Neural cell (in vitro differentiated cells): ENCODE measurements at regions not wholly inside any gene's neighbourhood (a gene's known extent, or its start where the extent isn't known, plus 50 kb on each side); places are given as distances from the start of the nearest gene placed in this dataset.

Experiments used
- H2AFZ ChIP-seq: fragments of 200-600, 300-800 bp; sonication (generic), shearing (Covaris generic); 2 replicates; pipeline ENCODE4 v1.6.0; 2014; ENCODE audit warnings: low read depth, mild to moderate bottlenecking, antibody characterized with exemption, low read length, moderate library complexity
- H3F3A ChIP-seq: fragments of 200-600 bp; shearing (Covaris generic); 2 replicates; pipeline ENCODE4 v1.6.1; 2016; ENCODE audit warnings: mild to moderate bottlenecking, moderate library complexity, mixed read lengths, antibody characterized with exemption, low read length; ENCODE audit not compliant: insufficient read depth, poor library complexity, severe bottlenecking
- H3K27ac ChIP-seq: fragments of 200-600, 300-800 bp; sonication (generic), shearing (Covaris generic); 2 replicates; pipeline ENCODE4 v1.5.1; 2014; ENCODE audit warnings: mild to moderate bottlenecking, low read length, moderate library complexity
- H3K27me3 ChIP-seq: fragments of 300-800, 200-600 bp; sonication (generic), shearing (Covaris generic); 2 replicates; pipeline ENCODE4 v1.6.0; 2014; ENCODE audit warnings: mild to moderate bottlenecking, low read depth, low read length, moderate library complexity; ENCODE audit not compliant: insufficient read depth
- H3K36me3 ChIP-seq: fragments of 300-800, 200-600 bp; sonication (generic), shearing (Covaris generic); 2 replicates; pipeline ENCODE4 v1.5.1; 2014; ENCODE audit warnings: mild to moderate bottlenecking, antibody characterized with exemption, low read length, moderate library complexity; ENCODE audit not compliant: insufficient read depth
- H3K4me2 ChIP-seq: fragments of 300-800, 200-600 bp; sonication (generic), shearing (Covaris generic); 2 replicates; pipeline ENCODE4 v1.6.0; 2014; ENCODE audit warnings: mild to moderate bottlenecking, low read length
- H3K4me3 ChIP-seq: fragments of 300-800, 200-600 bp; sonication (generic), shearing (Covaris generic); 2 replicates; pipeline ENCODE4 v1.5.1; 2014; ENCODE audit warnings: mild to moderate bottlenecking, low read length, moderate library complexity
- H3K79me2 ChIP-seq: fragments of 200-600 bp; shearing (Covaris generic); replicated peaks from 2 replicates; pipeline ENCODE4 v1.6.0; 2014; ENCODE audit warnings: mild to moderate bottlenecking, low read length, moderate library complexity; ENCODE audit not compliant: insufficient read depth
- H3K9ac ChIP-seq: fragments of 300-800, 200-600 bp; sonication (generic), shearing (Covaris generic); 2 replicates; pipeline ENCODE4 v1.6.1; 2016; ENCODE audit warnings: mild to moderate bottlenecking, low read length, mixed read lengths
- H3K9me2 ChIP-seq: fragments of 200-600 bp; shearing (Covaris generic); 2 replicates; pipeline ENCODE4 v1.6.1; 2016; ENCODE audit warnings: mild to moderate bottlenecking, low read length, mixed read lengths; ENCODE audit not compliant: insufficient read depth
- H3K9me3 ChIP-seq: fragments of 200-600, 300-800 bp; sonication (generic), shearing (Covaris generic); 2 replicates; pipeline ENCODE4 v1.6.1; 2016; ENCODE audit warnings: mild to moderate bottlenecking, mixed run types, low read length, moderate library complexity, mixed read lengths
- H4K20me1 ChIP-seq: fragments of 200-600 bp; shearing (Covaris generic); 2 replicates; pipeline ENCODE4 v1.6.1; 2016; ENCODE audit warnings: mild to moderate bottlenecking, mixed run types; ENCODE audit not compliant: insufficient read depth
- EP300 ChIP-seq: fragments of 450-650 bp; conservative IDR thresholded peaks from 2 replicates; pipeline ENCODE4 v1.6.1; 2014; ENCODE audit warnings: antibody characterized with exemption, mild to moderate bottlenecking, moderate library complexity; ENCODE audit not compliant: poor library complexity, severe bottlenecking
- EZH2 ChIP-seq: fragments of 200-600, 300-800 bp; shearing (Covaris generic), sonication (generic); IDR thresholded peaks from 2 replicates; pipeline ENCODE4 v1.6.1; 2014; ENCODE audit warnings: antibody characterized with exemption, low read length, borderline replicate concordance, mild to moderate bottlenecking; ENCODE audit not compliant: insufficient read depth, poor library complexity, severe bottlenecking
- MXI1 ChIP-seq: fragments of 450-650 bp; conservative IDR thresholded peaks from 2 replicates; pipeline ENCODE4 v1.6.1; 2014; ENCODE audit warnings: antibody characterized with exemption, mild to moderate bottlenecking; ENCODE audit not compliant: poor library complexity, severe bottlenecking
- POLR2AphosphoS5 ChIP-seq: IDR thresholded peaks from 2 replicates; pipeline ENCODE4 v1.6.1; 2012
- RAD21 ChIP-seq: fragments of 450-650 bp; conservative IDR thresholded peaks from 2 replicates; pipeline ENCODE4 v1.6.1; 2014; ENCODE audit warnings: antibody characterized with exemption, mild to moderate bottlenecking, moderate library complexity
- SMC3 ChIP-seq: fragments of 450-650 bp; conservative IDR thresholded peaks from 2 replicates; pipeline ENCODE4 v1.6.1; 2014; ENCODE audit warnings: antibody characterized with exemption, mild to moderate bottlenecking, moderate library complexity; ENCODE audit not compliant: poor library complexity
- TAF1 ChIP-seq: IDR thresholded peaks from 2 replicates; pipeline ENCODE4 v1.6.1; 2012; ENCODE audit warnings: low read depth
- TF ChIP-seq, protein P1 (sequence below): IDR thresholded peaks from 2 replicates; pipeline ENCODE4 v1.6.1; 2012; ENCODE audit warnings: borderline replicate concordance
- TF ChIP-seq, protein P2 (sequence below): fragments of 450-650 bp; IDR thresholded peaks from 2 replicates; pipeline ENCODE4 v1.5.1; 2014; ENCODE audit warnings: antibody characterized with exemption, mild to moderate bottlenecking, moderate library complexity; ENCODE audit not compliant: poor library complexity, severe bottlenecking

DNA sequence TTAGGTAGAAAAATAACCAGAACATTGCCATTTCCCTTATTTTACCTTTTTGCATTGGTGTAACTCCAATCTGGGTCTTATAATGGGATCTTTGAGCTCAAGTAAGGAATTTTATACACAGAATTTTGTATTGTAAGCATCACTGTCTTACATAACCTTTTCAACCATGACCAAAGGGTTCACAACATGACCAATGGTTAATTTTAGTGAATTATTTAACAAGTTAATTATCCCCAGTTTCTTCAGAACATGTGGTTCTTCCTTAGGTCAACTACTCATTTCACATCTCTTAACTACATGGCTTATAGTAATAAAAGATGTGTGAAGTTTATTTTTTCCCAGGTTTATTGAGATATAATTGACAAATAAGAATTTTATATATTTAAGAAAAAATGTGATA, 74.2 kb upstream of the RHOBTB1 start:
- Histone ChIP-seq H3K9me3 (no peaks in the 10 kb centered on the region), H3K27me3 (no peaks in the 10 kb centered on the region), H3K79me2 (no peaks in the 10 kb centered on the region), H2AFZ (no peak overlapping the region), H3K4me3 (no peak overlapping the region), H3K9ac (no peak overlapping the region), H4K20me1 (no peaks in the 10 kb centered on the region), H3K27ac (no peak overlapping the region), H3K4me2 (no peak overlapping the region), H3F3A (no peaks in the 10 kb centered on the region), H3K9me2 (no peaks in the 10 kb centered on the region), H3K36me3 (no peaks in the 10 kb centered on the region)
- no peak for TF ChIP-seq EZH2
- TF ChIP-seq RAD21 = no peak
- no peak for TF ChIP-seq TAF1
- TF ChIP-seq, protein P1, sequence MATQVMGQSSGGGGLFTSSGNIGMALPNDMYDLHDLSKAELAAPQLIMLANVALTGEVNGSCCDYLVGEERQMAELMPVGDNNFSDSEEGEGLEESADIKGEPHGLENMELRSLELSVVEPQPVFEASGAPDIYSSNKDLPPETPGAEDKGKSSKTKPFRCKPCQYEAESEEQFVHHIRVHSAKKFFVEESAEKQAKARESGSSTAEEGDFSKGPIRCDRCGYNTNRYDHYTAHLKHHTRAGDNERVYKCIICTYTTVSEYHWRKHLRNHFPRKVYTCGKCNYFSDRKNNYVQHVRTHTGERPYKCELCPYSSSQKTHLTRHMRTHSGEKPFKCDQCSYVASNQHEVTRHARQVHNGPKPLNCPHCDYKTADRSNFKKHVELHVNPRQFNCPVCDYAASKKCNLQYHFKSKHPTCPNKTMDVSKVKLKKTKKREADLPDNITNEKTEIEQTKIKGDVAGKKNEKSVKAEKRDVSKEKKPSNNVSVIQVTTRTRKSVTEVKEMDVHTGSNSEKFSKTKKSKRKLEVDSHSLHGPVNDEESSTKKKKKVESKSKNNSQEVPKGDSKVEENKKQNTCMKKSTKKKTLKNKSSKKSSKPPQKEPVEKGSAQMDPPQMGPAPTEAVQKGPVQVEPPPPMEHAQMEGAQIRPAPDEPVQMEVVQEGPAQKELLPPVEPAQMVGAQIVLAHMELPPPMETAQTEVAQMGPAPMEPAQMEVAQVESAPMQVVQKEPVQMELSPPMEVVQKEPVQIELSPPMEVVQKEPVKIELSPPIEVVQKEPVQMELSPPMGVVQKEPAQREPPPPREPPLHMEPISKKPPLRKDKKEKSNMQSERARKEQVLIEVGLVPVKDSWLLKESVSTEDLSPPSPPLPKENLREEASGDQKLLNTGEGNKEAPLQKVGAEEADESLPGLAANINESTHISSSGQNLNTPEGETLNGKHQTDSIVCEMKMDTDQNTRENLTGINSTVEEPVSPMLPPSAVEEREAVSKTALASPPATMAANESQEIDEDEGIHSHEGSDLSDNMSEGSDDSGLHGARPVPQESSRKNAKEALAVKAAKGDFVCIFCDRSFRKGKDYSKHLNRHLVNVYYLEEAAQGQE = no peak
- TF ChIP-seq SMC3 = no peak
- no peak for TF ChIP-seq MXI1
- TF ChIP-seq, protein P2, sequence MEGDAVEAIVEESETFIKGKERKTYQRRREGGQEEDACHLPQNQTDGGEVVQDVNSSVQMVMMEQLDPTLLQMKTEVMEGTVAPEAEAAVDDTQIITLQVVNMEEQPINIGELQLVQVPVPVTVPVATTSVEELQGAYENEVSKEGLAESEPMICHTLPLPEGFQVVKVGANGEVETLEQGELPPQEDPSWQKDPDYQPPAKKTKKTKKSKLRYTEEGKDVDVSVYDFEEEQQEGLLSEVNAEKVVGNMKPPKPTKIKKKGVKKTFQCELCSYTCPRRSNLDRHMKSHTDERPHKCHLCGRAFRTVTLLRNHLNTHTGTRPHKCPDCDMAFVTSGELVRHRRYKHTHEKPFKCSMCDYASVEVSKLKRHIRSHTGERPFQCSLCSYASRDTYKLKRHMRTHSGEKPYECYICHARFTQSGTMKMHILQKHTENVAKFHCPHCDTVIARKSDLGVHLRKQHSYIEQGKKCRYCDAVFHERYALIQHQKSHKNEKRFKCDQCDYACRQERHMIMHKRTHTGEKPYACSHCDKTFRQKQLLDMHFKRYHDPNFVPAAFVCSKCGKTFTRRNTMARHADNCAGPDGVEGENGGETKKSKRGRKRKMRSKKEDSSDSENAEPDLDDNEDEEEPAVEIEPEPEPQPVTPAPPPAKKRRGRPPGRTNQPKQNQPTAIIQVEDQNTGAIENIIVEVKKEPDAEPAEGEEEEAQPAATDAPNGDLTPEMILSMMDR = no peak
- no peak for TF ChIP-seq EP300
- TF ChIP-seq POLR2AphosphoS5 = no peak

DNA sequence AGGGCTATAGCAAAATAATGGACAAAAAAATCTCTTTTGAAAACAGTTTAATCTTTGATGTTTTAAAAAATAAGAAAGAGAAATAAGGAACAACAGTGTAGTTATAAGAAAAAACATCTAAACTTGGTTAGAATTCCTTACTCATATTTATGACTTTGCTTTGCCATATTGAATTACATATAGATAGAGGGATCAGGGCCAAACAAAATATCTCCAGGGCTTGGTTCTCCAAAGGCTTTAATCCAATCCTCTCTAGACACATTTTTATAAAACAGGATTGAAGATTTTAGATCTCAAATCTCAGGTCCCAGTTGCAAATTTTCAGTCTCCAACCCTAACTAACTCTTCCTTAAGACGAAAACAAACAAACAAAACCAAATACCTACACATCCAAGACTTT, 72.6 kb upstream of the RHOBTB1 start:
- Histone ChIP-seq H3K36me3 (no peaks in the 10 kb centered on the region), H3K27ac (no peak overlapping the region), H3K27me3 (no peaks in the 10 kb centered on the region), H3K9ac (no peak overlapping the region), H3K4me2 (no peak overlapping the region), H3K79me2 (no peaks in the 10 kb centered on the region), H3K9me2 (no peaks in the 10 kb centered on the region), H2AFZ (no peak overlapping the region), H3K4me3 (no peak overlapping the region), H3F3A (no peaks in the 10 kb centered on the region), H4K20me1 (no peaks in the 10 kb centered on the region), H3K9me3 (no peaks in the 10 kb centered on the region)
- TF ChIP-seq MXI1 (no peak), RAD21 (no peak), EP300 (no peak), SMC3 (no peak), EZH2 (no peak), TAF1 (no peak), POLR2AphosphoS5 (no peak)
- TF ChIP-seq, protein P1 = no peak
- TF ChIP-seq, protein P2 = no peak
